ENCODE measurements at regions not wholly inside any gene's neighbourhood (a gene's known extent, or its start where the extent isn't known, plus 50 kb on each side); places are given as distances from the start of the nearest gene placed in this dataset.

GRCh38 chr19:29271911-29272310, 59.0 kb upstream of the UQCRFS1 start:
- Mint-ChIP-seq H3K27ac (ENCODE audit: unreplicated experiment) (no peak overlapping the region), H3K9me3 (no peaks in the 10 kb centered on the region), H3K27me3 (ENCODE audit: low read depth) (peaks cover 30% of the 10 kb centered on the region), H3K4me1 (peaks cover 17% of the 10 kb centered on the region), H3K4me3 (no peak overlapping the region), H3K36me3 (ENCODE audit: low read depth) (no peaks in the 10 kb centered on the region)
- no peak for TF ChIP-seq CTCF (conservative IDR thresholded peaks at IDR 0.05)
- DNase-seq (ENCODE audit: low read depth, low spot score) = no peak

- DNase-seq (ENCODE audit: low read depth, low spot score) = no peak
These were observed 60.2 kb upstream of the UQCRFS1 start for GRCh38 chr19:29273000-29273640.

GRCh38 chr19:29275266-29275665, 62.3 kb upstream of the UQCRFS1 start:
- H3K4me3 Mint-ChIP-seq = no peak overlapping the region
- H3K27ac Mint-ChIP-seq (ENCODE audit: unreplicated experiment) = no peak overlapping the region
- no peak for DNase-seq (ENCODE audit: low read depth, low spot score)
- no peaks in the 10 kb centered on the region for H3K9me3 Mint-ChIP-seq
- H3K27me3 Mint-ChIP-seq (ENCODE audit: low read depth) = peaks cover 49% of the 10 kb centered on the region
- no peaks in the 10 kb centered on the region for H3K36me3 Mint-ChIP-seq (ENCODE audit: low read depth)
- no peaks in the 10 kb centered on the region for H3K4me1 Mint-ChIP-seq
- no peak for TF ChIP-seq CTCF (conservative IDR thresholded peaks at IDR 0.05)

More at GRCh38 chr19:29273000-29273640, 60.2 kb upstream of the UQCRFS1 start:
- Mint-ChIP-seq H3K27ac (ENCODE audit: unreplicated experiment) (no peak overlapping the region), H3K27me3 (ENCODE audit: low read depth) (peaks cover 37% of the 10 kb centered on the region), H3K36me3 (ENCODE audit: low read depth) (no peaks in the 10 kb centered on the region), H3K4me1 (peaks cover 9% of the 10 kb centered on the region), H3K9me3 (no peaks in the 10 kb centered on the region), H3K4me3 (no peak overlapping the region)
- no peak for TF ChIP-seq CTCF (conservative IDR thresholded peaks at IDR 0.05)

GRCh38 chr19:29277102-29277501, 64.2 kb upstream of the UQCRFS1 start:
- no peak overlapping the region for H3K4me3 Mint-ChIP-seq
- DNase-seq (ENCODE audit: low read depth, low spot score) = no peak

GRCh38 chr19:29278716-29279115, 65.8 kb upstream of the UQCRFS1 start:
- H3K27me3 Mint-ChIP-seq (ENCODE audit: low read depth) = peaks cover 70% of the 10 kb centered on the region
- no peaks in the 10 kb centered on the region for H3K36me3 Mint-ChIP-seq (ENCODE audit: low read depth)
- no peaks in the 10 kb centered on the region for H3K4me1 Mint-ChIP-seq
- no peak overlapping the region for H3K4me3 Mint-ChIP-seq
- H3K9me3 Mint-ChIP-seq = peaks cover 5% of the 10 kb centered on the region
- no peak for TF ChIP-seq CTCF (conservative IDR thresholded peaks at IDR 0.05)
- no peak for DNase-seq (ENCODE audit: low read depth, low spot score)
- H3K27ac Mint-ChIP-seq (ENCODE audit: unreplicated experiment) = no peak overlapping the region

More at GRCh38 chr19:29277102-29277501, 64.2 kb upstream of the UQCRFS1 start:
- Mint-ChIP-seq H3K27me3 (ENCODE audit: low read depth) (peaks cover 67% of the 10 kb centered on the region), H3K27ac (ENCODE audit: unreplicated experiment) (no peak overlapping the region), H3K36me3 (ENCODE audit: low read depth) (no peaks in the 10 kb centered on the region), H3K4me1 (no peaks in the 10 kb centered on the region), H3K9me3 (peaks cover 5% of the 10 kb centered on the region)
- no peak for TF ChIP-seq CTCF (conservative IDR thresholded peaks at IDR 0.05)
